Stomach (tissue), 8 donors: ENCODE measurements at regions not wholly inside any gene's neighbourhood (a gene's known extent, or its start where the extent isn't known, plus 50 kb on each side); places are given as distances from the start of the nearest gene placed in this dataset.

ENCODE experiments used
- DNase-seq, 2 donors: peaks; one replicate each; pipeline versions ENCODE4 v3.0.0 to v3.0.0-alpha.2; 2013 to 2019
- H3K27ac ChIP-seq, 5 donors: fragments of 200-600 bp in 4 of 5; sonication (generic) in 4 of 5; one replicate each; pipeline ENCODE4 v1.5.1; 2013 to 2019; ENCODE audit warnings: mild to moderate bottlenecking in 1 of 5, moderate library complexity in 1 of 5
- H3K27me3 ChIP-seq, 3 donors: fragments of 200-600 bp; sonication (generic); one replicate each; pipeline ENCODE4 v1.5.1; 2017 to 2019; ENCODE audit warnings: mixed run types in 1 of 3
- H3K36me3 ChIP-seq, 4 donors: fragments of 200-600 bp; sonication (generic); 1 replicate in 3 of 4; 2 replicates in 1 of 4; pipeline ENCODE4 v1.5.1; 2016 to 2019
- H3K4me1 ChIP-seq, 4 donors: fragments of 200-600 bp; sonication (generic); one replicate each; pipeline ENCODE4 v1.5.1; 2016 to 2019
- H3K4me3 ChIP-seq, 4 donors: fragments of 200-600 bp; sonication (generic) in 3 of 4; one replicate each; pipeline ENCODE4 v1.5.1; 2016 to 2019; ENCODE audit warnings: mild to moderate bottlenecking in 1 of 4
- H3K9me3 ChIP-seq, 4 donors: fragments of 200-600 bp; sonication (generic); one replicate each; pipeline ENCODE4 v1.5.1; 2016 to 2019
- EP300 ChIP-seq: sonication (generic); formaldehyde crosslinking; IDR thresholded peaks from one replicate; pipeline ENCODE4 v1.6.1; 2017; ENCODE audit warnings: antibody characterized with exemption
- POLR2A ChIP-seq, 4 donors: fragments of 450-650 bp; IDR thresholded peaks; one replicate each; pipeline ENCODE4 v1.6.1; 2016; ENCODE audit warnings: antibody characterized with exemption in 4 of 4, control low read depth in 2 of 4, mild to moderate bottlenecking in 1 of 4, moderate library complexity in 1 of 4
- POLR2AphosphoS5 ChIP-seq, 3 donors: sonication (generic); formaldehyde crosslinking; IDR thresholded peaks; one replicate each; pipeline ENCODE4 v1.6.1; 2016; ENCODE audit warnings: antibody characterized with exemption in 3 of 3
- WGBS, 5 donors: extraction: QIAGEN DNeasy Blood & Tissue Kit in 3 of 5; methylation state at CpG; one replicate each; pipeline versions ENCODE4 v1.1.5 to v1.1.7; 2013 to 2018; 5-methylcytosine and 5-hydroxymethylcytosine counted together
- intact Hi-C: fragments of 100-400 bp; cut with DNase I; formaldehyde crosslinking; loops from one replicate; pipeline ENCODE4 v1.15.1; 2023; ENCODE audit warnings: low total_unique reads
- TF ChIP-seq, protein P1 (sequence below), 7 experiments: fragments of 450-650 bp in 4 of 7; fragments of 200-600 bp in 3 of 7; sonication (generic) in 3 of 7; IDR thresholded peaks; one replicate each; pipeline ENCODE4 v1.5.1; 2016 to 2019; ENCODE audit warnings: antibody characterized with exemption in 7 of 7, control low read depth in 2 of 7, mild to moderate bottlenecking in 1 of 7
- donor health status: healthy with polysubstance abuse.
- donor health status: Bipolar disorder and iron deficiency.
- donor health status: healthy.

DNA sequence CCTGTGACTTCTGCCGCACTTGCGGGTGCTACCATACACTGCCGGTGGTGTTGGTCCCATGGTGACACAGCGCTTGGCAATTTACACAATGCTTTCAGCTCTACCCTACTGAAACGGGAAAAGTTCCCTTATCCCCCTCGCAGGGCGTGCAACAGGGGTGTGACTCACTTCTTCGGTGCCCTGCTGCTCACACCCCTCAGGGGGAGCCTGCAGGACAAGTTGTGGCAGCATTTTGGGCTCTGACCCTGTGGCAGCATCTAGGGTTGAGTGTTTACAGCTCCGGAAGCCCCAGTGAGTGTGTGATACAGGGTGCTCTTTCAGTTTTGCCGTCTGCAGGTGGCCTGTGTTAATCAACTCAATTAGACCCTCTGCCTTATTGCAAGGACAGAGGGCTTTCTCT lies 324.7 kb upstream of the RGMA start:
- no peaks in the 10 kb centered on the region for H3K4me1 ChIP-seq
- WGBS, 5 donors, result 74 to 88% (median 78%) methylated on average over 10 of the region's 10 CpGs
- no peak overlapping the region for H3K4me3 ChIP-seq
- no peak overlapping the region for H3K27ac ChIP-seq
- intact Hi-C loops, result no loop called here
- no peak for DNase-seq
- H3K9me3 ChIP-seq, result no peaks in the 10 kb centered on the region
- H3K27me3 ChIP-seq, result no peaks in the 10 kb centered on the region
- H3K36me3 ChIP-seq, result no peaks in the 10 kb centered on the region
- TF ChIP-seq, protein P1, sequence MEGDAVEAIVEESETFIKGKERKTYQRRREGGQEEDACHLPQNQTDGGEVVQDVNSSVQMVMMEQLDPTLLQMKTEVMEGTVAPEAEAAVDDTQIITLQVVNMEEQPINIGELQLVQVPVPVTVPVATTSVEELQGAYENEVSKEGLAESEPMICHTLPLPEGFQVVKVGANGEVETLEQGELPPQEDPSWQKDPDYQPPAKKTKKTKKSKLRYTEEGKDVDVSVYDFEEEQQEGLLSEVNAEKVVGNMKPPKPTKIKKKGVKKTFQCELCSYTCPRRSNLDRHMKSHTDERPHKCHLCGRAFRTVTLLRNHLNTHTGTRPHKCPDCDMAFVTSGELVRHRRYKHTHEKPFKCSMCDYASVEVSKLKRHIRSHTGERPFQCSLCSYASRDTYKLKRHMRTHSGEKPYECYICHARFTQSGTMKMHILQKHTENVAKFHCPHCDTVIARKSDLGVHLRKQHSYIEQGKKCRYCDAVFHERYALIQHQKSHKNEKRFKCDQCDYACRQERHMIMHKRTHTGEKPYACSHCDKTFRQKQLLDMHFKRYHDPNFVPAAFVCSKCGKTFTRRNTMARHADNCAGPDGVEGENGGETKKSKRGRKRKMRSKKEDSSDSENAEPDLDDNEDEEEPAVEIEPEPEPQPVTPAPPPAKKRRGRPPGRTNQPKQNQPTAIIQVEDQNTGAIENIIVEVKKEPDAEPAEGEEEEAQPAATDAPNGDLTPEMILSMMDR (IDR thresholded peaks at IDR 0.05), result no peak
- no peak for TF ChIP-seq POLR2A (IDR thresholded peaks at IDR 0.05)
- no peak for TF ChIP-seq EP300
- TF ChIP-seq POLR2AphosphoS5 (IDR thresholded peaks at IDR 0.05), result no peak

DNA sequence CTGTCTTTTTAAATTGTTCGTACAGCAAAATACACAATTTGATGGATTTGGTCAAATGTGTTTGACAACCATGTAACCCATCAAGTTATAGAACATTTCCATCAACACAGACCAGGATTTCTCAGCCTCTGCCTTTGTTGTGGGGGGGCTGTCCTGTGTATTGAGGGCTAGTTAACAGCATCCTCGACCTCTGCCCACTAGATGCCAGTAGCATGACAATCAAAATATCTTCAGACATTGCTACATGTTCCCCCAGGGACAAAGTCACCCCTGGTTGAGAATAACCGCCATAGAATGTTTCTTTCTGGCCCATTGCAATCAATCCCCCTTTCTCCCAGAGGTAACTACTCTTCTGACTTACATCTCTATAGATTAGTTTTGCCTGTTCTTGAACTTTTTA lies 310.1 kb upstream of the RGMA start:
- intact Hi-C loops, result no loop called here
- DNase-seq, result no peak
- H3K27me3 ChIP-seq, result no peaks in the 10 kb centered on the region
- H3K36me3 ChIP-seq, result no peaks in the 10 kb centered on the region
- H3K9me3 ChIP-seq, result peaks cover 0 to 13% (median 4%) of the 10 kb centered on the region in 4 donors
- TF ChIP-seq, protein P1 (IDR thresholded peaks at IDR 0.05), result no peak
- no peak overlapping the region for H3K4me3 ChIP-seq
- H3K4me1 ChIP-seq, result no peaks in the 10 kb centered on the region
- WGBS, 5 donors, result 70 to 81% (median 72%) methylated on average over 3 of the region's 3 CpGs
- H3K27ac ChIP-seq, result no peak overlapping the region

DNA sequence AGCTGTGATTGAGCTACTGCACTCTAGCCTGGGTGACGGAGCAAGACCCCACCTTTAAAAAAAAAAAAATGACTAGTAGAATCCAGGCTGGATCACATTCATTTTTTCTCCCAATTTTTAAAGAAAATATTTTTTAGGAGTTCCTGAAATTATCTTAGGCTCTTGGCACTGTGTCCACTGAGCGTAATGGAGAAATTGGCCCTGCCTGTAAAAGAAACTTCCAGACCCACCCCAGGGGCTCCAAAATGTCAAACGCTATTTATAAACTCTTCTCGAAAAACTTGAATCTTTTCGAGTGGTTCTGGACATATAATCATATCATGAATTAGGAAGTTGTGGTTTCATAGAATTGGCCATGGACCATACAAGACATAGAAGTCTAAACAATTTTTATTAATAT lies 300.2 kb upstream of the RGMA start:
- peaks cover 0 to 3% (median 0%) of the 10 kb centered on the region in 4 donors for H3K9me3 ChIP-seq
- no peaks in the 10 kb centered on the region for H3K27me3 ChIP-seq
- peak in 1 of 2 donors; percentile 42 for DNase-seq
- H3K27ac ChIP-seq, result no peak overlapping the region
- no peaks in the 10 kb centered on the region for H3K36me3 ChIP-seq
- H3K4me1 ChIP-seq, result no peaks in the 10 kb centered on the region
- 64 to 82% (median 67%) methylated on average over 5 of the region's 5 CpGs for WGBS, 5 donors
- intact Hi-C loops, result no loop called here
- no peak for TF ChIP-seq POLR2AphosphoS5 (IDR thresholded peaks at IDR 0.05)
- no peak for TF ChIP-seq EP300
- TF ChIP-seq, protein P1 (IDR thresholded peaks at IDR 0.05), result no peak
- no peak for TF ChIP-seq POLR2A (IDR thresholded peaks at IDR 0.05)
- no peak overlapping the region for H3K4me3 ChIP-seq

DNA sequence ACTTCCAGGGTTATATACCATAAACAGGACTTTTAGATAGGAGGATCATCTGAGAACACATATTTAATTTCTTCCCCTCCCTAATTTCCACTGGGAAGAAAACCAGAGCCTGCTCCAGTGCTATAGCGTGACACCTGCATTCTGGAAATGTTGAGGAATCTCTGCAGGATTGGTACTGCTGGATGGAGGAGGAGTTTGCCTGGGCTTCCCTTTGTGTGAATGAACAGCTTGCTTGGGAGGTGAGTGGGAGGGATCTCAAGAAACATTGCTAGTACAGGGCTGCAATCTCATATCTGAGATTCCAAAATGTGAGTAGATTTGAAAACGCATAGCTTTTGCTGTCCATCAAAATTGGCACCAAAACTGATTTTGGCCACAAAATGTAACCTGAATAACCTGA lies 295.9 kb upstream of the RGMA start:
- TF ChIP-seq POLR2AphosphoS5 (IDR thresholded peaks at IDR 0.05) (no peak), EP300 (no peak), POLR2A (IDR thresholded peaks at IDR 0.05) (no peak)
- TF ChIP-seq, protein P1 (IDR thresholded peaks at IDR 0.05), result no peak
- Histone ChIP-seq H3K4me3 (no peak overlapping the region), H3K27ac (no peak overlapping the region), H3K36me3 (no peaks in the 10 kb centered on the region), H3K9me3 (no peaks in the 10 kb centered on the region), H3K27me3 (no peaks in the 10 kb centered on the region), H3K4me1 (peaks cover 0 to 13% (median 3%) of the 10 kb centered on the region in 4 donors)
- no peak for DNase-seq
- WGBS, 5 donors, result 54 to 88% (median 67%) methylated on average over 2 of the region's 2 CpGs
- intact Hi-C loops, result no loop called here
